Transverse colon (tissue), 4 donors: ENCODE measurements at regions not wholly inside any gene's neighbourhood (a gene's known extent, or its start where the extent isn't known, plus 50 kb on each side); places are given as distances from the start of the nearest gene placed in this dataset.

Experiments used
- DNase-seq: peaks from one replicate; pipeline ENCODE4 v3.0.0-alpha.2; 2019
- H3K27ac ChIP-seq, 4 donors: fragments of 200-600 bp; sonication (generic); 2 replicates each; pipeline ENCODE4 v1.5.1; 2016 to 2018; ENCODE audit warnings: inconsistent platforms in 4 of 4
- H3K27me3 ChIP-seq: fragments of 200-600 bp; sonication (generic); 2 replicates; pipeline ENCODE4 v1.5.1; 2017; ENCODE audit warnings: inconsistent platforms
- H3K36me3 ChIP-seq, 4 donors: fragments of 200-600 bp; sonication (generic); 2 replicates each; pipeline ENCODE4 v1.5.1; 2017 to 2019; ENCODE audit warnings: inconsistent platforms in 4 of 4
- H3K4me1 ChIP-seq, 4 donors: fragments of 200-600 bp; sonication (generic); 2 replicates each; pipeline ENCODE4 v1.5.1; 2017 to 2020; ENCODE audit warnings: inconsistent platforms in 4 of 4
- H3K4me3 ChIP-seq, 4 donors: fragments of 200-600 bp; sonication (generic); 1 replicate in 1 of 4; 2 replicates in 3 of 4; pipeline versions ENCODE4 v1.5.1 to v1.6.1; 2017 to 2019; ENCODE audit warnings: inconsistent platforms in 4 of 4
- H3K9me3 ChIP-seq, 2 donors: fragments of 200-600 bp; sonication (generic); 2 replicates each; pipeline ENCODE4 v1.5.1; 2017 to 2019; ENCODE audit warnings: inconsistent platforms in 2 of 2
- CTCF ChIP-seq, 5 experiments: fragments of 200-600 bp in 3 of 5; fragments of 450-650 bp in 2 of 5; sonication (generic) in 3 of 5; IDR thresholded peaks; 1 replicate in 2 of 5; 2 replicates in 3 of 5; pipeline ENCODE4 v1.5.1; 2016 to 2017; ENCODE audit warnings: antibody characterized with exemption in 5 of 5, inconsistent platforms in 3 of 5, mild to moderate bottlenecking in 2 of 5, moderate library complexity in 1 of 5
- EP300 ChIP-seq: sonication (generic); formaldehyde crosslinking; IDR thresholded peaks from one replicate; pipeline ENCODE4 v1.6.1; 2017; ENCODE audit warnings: antibody characterized with exemption, low read depth
- POLR2A ChIP-seq: fragments of 450-650 bp; IDR thresholded peaks from one replicate; pipeline ENCODE4 v1.6.1; 2016; ENCODE audit warnings: antibody characterized with exemption, mild to moderate bottlenecking, moderate library complexity
- POLR2AphosphoS5 ChIP-seq, 3 donors: sonication (generic); formaldehyde crosslinking; IDR thresholded peaks; one replicate each; pipeline ENCODE4 v1.6.1; 2016; ENCODE audit warnings: antibody characterized with exemption in 3 of 3
- WGBS, 2 donors: methylation state at CpG; one replicate each; pipeline ENCODE4 v1.1.5; 2018; ENCODE audit warnings: low coverage in 1 of 2; 5-methylcytosine and 5-hydroxymethylcytosine counted together
- in situ Hi-C, 4 donors: fragments of 200-750 bp; cut with MboI; loops; one replicate each; pipeline versions ENCODE4 v1.15.0 to v1.15.1; 2017; ENCODE audit warnings: low sequenced_read_pairs in 3 of 4, low pct_ligation_motif_present in 1 of 4, low pct_unique_long_range_greater_than_20kb in 1 of 4
- intact Hi-C: fragments of 100-400 bp; cut with DNase I; formaldehyde crosslinking; loops from one replicate; pipeline ENCODE4 v1.15.1; 2023; ENCODE audit warnings: low total_unique reads

DNA sequence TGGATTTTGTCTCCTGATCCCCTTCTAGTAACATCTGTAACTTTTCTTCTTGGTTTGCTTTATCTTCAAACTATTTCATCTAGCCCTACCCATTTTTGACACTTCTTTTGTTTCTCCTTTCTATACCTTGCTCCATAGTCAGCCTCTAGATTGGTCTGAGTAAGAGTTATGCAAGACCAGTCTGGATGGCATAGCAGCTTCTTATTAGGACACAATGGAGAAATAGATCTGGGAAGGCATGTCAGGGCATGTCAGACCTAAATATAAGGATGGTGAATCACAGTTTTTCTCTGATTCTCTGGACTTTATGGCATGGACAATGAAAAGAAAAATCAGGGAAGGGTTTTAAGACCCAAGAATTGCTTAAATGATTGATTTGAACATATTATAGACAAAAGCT lies 452.5 kb downstream of the RAP2B start:
- no peaks in the 10 kb centered on the region for H3K9me3 ChIP-seq
- H3K36me3 ChIP-seq, result no peaks in the 10 kb centered on the region
- intact Hi-C loops, result no loop called here
- no peak for TF ChIP-seq EP300
- no peak for TF ChIP-seq CTCF (IDR thresholded peaks at IDR 0.05)
- no peak for TF ChIP-seq POLR2AphosphoS5 (IDR thresholded peaks at IDR 0.05)
- TF ChIP-seq POLR2A, result no peak
- H3K27ac ChIP-seq, result no peak overlapping the region
- H3K4me1 ChIP-seq, result no peaks in the 10 kb centered on the region
- DNase-seq, result no peak
- no peak overlapping the region for H3K4me3 ChIP-seq
- in situ Hi-C loops, result loop anchor here in 2 of 4 donors (25.0 kb wide), 1 partner anchor 577 kb away; no protein-coding TSS in a partner anchor
- no peaks in the 10 kb centered on the region for H3K27me3 ChIP-seq

DNA sequence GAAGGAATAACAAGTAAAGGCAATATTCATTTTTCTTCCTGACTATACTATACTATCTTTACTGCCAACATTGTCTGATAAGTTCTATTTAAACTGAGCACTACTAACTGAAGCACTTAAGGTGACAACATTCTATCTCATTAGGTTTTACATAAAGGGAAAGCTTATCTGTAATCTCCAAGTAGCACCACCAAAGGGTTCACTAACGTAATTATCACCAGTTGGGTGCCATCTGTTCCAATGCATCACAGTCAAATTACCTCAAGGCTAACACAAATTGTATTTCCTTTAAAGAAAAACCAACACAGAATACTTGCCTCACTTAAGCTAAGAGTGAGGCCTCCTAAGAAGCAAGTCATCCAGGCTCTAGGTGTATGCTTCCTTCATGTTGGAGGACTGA lies 453.8 kb downstream of the RAP2B start:
- no peak for TF ChIP-seq EP300
- TF ChIP-seq POLR2AphosphoS5 (IDR thresholded peaks at IDR 0.05), result no peak
- TF ChIP-seq POLR2A, result no peak
- TF ChIP-seq CTCF (IDR thresholded peaks at IDR 0.05), result no peak
- DNase-seq, result no peak
- H3K4me3 ChIP-seq, result no peak overlapping the region
- in situ Hi-C loops (loop anchor here in 2 of 4 donors (25.0 kb wide), 1 partner anchor 579 kb away; no protein-coding TSS in a partner anchor), intact Hi-C loops (no loop called here)
- H3K9me3 ChIP-seq, result no peaks in the 10 kb centered on the region
- no peaks in the 10 kb centered on the region for H3K4me1 ChIP-seq
- H3K27ac ChIP-seq, result no peak overlapping the region
- H3K27me3 ChIP-seq, result no peaks in the 10 kb centered on the region
- no peaks in the 10 kb centered on the region for H3K36me3 ChIP-seq
- WGBS, 2 donors, result 57 to 70% methylated on average over 1 of the region's 1 CpG

GRCh38 chr3:153617463-153617862 lies 455.4 kb downstream of the RAP2B start:
- Histone ChIP-seq H3K27ac (no peak overlapping the region), H3K9me3 (no peaks in the 10 kb centered on the region), H3K4me3 (no peak overlapping the region), H3K27me3 (no peaks in the 10 kb centered on the region), H3K4me1 (no peaks in the 10 kb centered on the region), H3K36me3 (no peaks in the 10 kb centered on the region)
- in situ Hi-C loops (loop anchor here in 2 of 4 donors (25.0 kb wide), 1 partner anchor 580 kb away; no protein-coding TSS in a partner anchor), intact Hi-C loops (no loop called here)
- no peak for DNase-seq
- TF ChIP-seq CTCF (IDR thresholded peaks at IDR 0.05), result no peak
- TF ChIP-seq POLR2AphosphoS5 (IDR thresholded peaks at IDR 0.05), result no peak
- no peak for TF ChIP-seq POLR2A
- no peak for TF ChIP-seq EP300
- WGBS, 2 donors, result 28 to 44% methylated on average over 1 of the region's 1 CpG

DNA sequence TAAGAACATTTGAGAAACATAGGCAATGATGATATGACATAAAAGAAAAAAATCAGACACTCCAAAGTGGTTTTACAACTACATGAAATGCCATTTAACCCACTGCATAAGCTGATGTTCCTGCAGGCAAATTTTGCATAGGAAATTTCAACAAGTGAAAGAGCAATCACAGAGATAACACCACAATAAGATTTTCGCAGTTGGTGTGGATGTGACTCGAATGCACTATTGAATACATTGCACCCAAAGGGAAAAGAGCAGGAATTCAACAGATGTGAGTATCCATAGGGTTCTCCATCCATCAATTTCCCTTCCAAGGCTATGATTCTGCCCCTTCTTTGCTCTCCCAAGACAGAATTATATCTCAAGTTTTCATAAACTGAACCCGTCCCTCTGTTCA lies 456.1 kb downstream of the RAP2B start:
- no peak overlapping the region for H3K4me3 ChIP-seq
- no peaks in the 10 kb centered on the region for H3K36me3 ChIP-seq
- in situ Hi-C loops, result loop anchor here in 2 of 4 donors (25.0 kb wide), 1 partner anchor 581 kb away; no protein-coding TSS in a partner anchor
- no peak for TF ChIP-seq EP300
- TF ChIP-seq CTCF (IDR thresholded peaks at IDR 0.05), result no peak
- no peak for TF ChIP-seq POLR2AphosphoS5 (IDR thresholded peaks at IDR 0.05)
- no peak for TF ChIP-seq POLR2A
- no peaks in the 10 kb centered on the region for H3K27me3 ChIP-seq
- no peaks in the 10 kb centered on the region for H3K9me3 ChIP-seq
- intact Hi-C loops, result no loop called here
- H3K27ac ChIP-seq, result no peak overlapping the region
- no peak for DNase-seq
- H3K4me1 ChIP-seq, result no peaks in the 10 kb centered on the region
- WGBS, 2 donors, result 68 to 91% methylated on average over 3 of the region's 3 CpGs
